ENCODE measurements at regions not wholly inside any gene's neighbourhood (a gene's known extent, or its start where the extent isn't known, plus 50 kb on each side); places are given as distances from the start of the nearest gene placed in this dataset.

GRCh38 chr2:150182566-150183235 lies 304.8 kb downstream of the RND3 start:
- TF ChIP-seq CTCF (IDR thresholded peaks at IDR 0.05; ENCODE audit: insufficient read depth, low read depth, low read length): no peak
- no peak for DNase-seq (ENCODE audit: low read depth)
- no peak overlapping the region for H3K4me3 ChIP-seq (ENCODE audit: low read depth, low read length)

GRCh38 chr2:150178591-150178990 lies 308.9 kb downstream of the RND3 start:
- peak; percentile 85 for DNase-seq (ENCODE audit: low read depth)
- H3K4me3 ChIP-seq (ENCODE audit: low read depth, low read length): no peak overlapping the region
- TF ChIP-seq CTCF (IDR thresholded peaks at IDR 0.05; ENCODE audit: insufficient read depth, low read depth, low read length): no peak

- DNase-seq (ENCODE audit: low read depth): peak; percentile 58
- no peak for TF ChIP-seq CTCF (IDR thresholded peaks at IDR 0.05; ENCODE audit: insufficient read depth, low read depth, low read length)
- no peak overlapping the region for H3K4me3 ChIP-seq (ENCODE audit: low read depth, low read length)
Observed at GRCh38 chr2:150174971-150175421, 312.5 kb downstream of the RND3 start.

- DNase-seq (ENCODE audit: low read depth): no peak
- no peak for TF ChIP-seq CTCF (IDR thresholded peaks at IDR 0.05; ENCODE audit: insufficient read depth, low read depth, low read length)
- no peak overlapping the region for H3K4me3 ChIP-seq (ENCODE audit: low read depth, low read length)
Observed at GRCh38 chr2:150174056-150174805, 313.2 kb downstream of the RND3 start.

GRCh38 chr2:150171065-150171548 lies 316.4 kb downstream of the RND3 start:
- no peak overlapping the region for H3K4me3 ChIP-seq (ENCODE audit: low read depth, low read length)

GRCh38 chr2:150169237-150169629 lies 318.2 kb downstream of the RND3 start:
- DNase-seq (ENCODE audit: low read depth): peak; percentile 54
- no peak overlapping the region for H3K4me3 ChIP-seq (ENCODE audit: low read depth, low read length)
- no peak for TF ChIP-seq CTCF (IDR thresholded peaks at IDR 0.05; ENCODE audit: insufficient read depth, low read depth, low read length)

More at GRCh38 chr2:150171065-150171548, 316.4 kb downstream of the RND3 start:
- DNase-seq (ENCODE audit: low read depth): no peak
- no peak for TF ChIP-seq CTCF (IDR thresholded peaks at IDR 0.05; ENCODE audit: insufficient read depth, low read depth, low read length)
